WTC11 (cell line): ENCODE measurements at regions not wholly inside any gene's neighbourhood (a gene's known extent, or its start where the extent isn't known, plus 50 kb on each side); places are given as distances from the start of the nearest gene placed in this dataset.

Experiments
- ATAC-seq: fragments of 200-7000 bp; cut with Tn5 transposase; 2 replicates; pipeline ENCODE4 v1.10.0; 2021; ENCODE audit warnings: mild to moderate bottlenecking, moderate library complexity
- CTCF ChIA-PET: fragments of 300-600 bp; sonication (Branson Sonifier 250); formaldehyde crosslinking; loops from one replicate; lab custom pipeline; 2021; ENCODE audit warnings: antibody characterized with exemption; lab: Charles Lee
- POLR2A ChIA-PET: fragments of 350-600 bp; sonication (Branson Sonifier 250); formaldehyde crosslinking; loops from one replicate; lab custom pipeline; 2021; ENCODE audit warnings: antibody characterized with exemption; lab: Charles Lee
- DNase-seq: peaks from one replicate; pipeline ENCODE4 v3.0.0; 2021; ENCODE audit warnings: low spot score
- H3K27ac Mint-ChIP-seq: 2 replicates; pipeline ENCODE4 v1.8.0; 2021; ENCODE audit warnings: mixed read lengths
- H3K27me3 Mint-ChIP-seq: 2 replicates; pipeline ENCODE4 v1.8.0; 2021; ENCODE audit warnings: low read depth, mild to moderate bottlenecking, moderate library complexity, mixed read lengths
- H3K36me3 Mint-ChIP-seq: 2 replicates; pipeline ENCODE4 v1.8.0; 2021; ENCODE audit warnings: mixed read lengths
- H3K4me1 Mint-ChIP-seq: 2 replicates; pipeline ENCODE4 v1.8.0; 2022; ENCODE audit warnings: mixed read lengths
- H3K4me3 Mint-ChIP-seq: 2 replicates; pipeline ENCODE4 v1.8.0; 2021; ENCODE audit warnings: mild to moderate bottlenecking, moderate library complexity, mixed read lengths
- H3K9me3 Mint-ChIP-seq: 2 replicates; pipeline ENCODE4 v1.8.0; 2021; ENCODE audit warnings: mixed read lengths
- CREB1 ChIP-seq: sonication (generic); formaldehyde crosslinking; IDR thresholded peaks from 2 replicates; pipeline ENCODE4 v1.8.0; 2023; ENCODE audit warnings: mild to moderate bottlenecking, missing genetic modification reagents
- ELF4 ChIP-seq: sonication (generic); formaldehyde crosslinking; IDR thresholded peaks from 2 replicates; pipeline ENCODE4 v1.8.1; 2022; ENCODE audit warnings: low read depth, mild to moderate bottlenecking, moderate library complexity, missing genetic modification reagents
- ETV6 ChIP-seq: sonication (generic); formaldehyde crosslinking; IDR thresholded peaks from 2 replicates; pipeline ENCODE4 v1.8.1; 2022; ENCODE audit warnings: mild to moderate bottlenecking, missing genetic modification reagents
- FOXK1 ChIP-seq: sonication (generic); formaldehyde crosslinking; IDR thresholded peaks from 2 replicates; pipeline ENCODE4 v1.8.0; 2022; ENCODE audit warnings: mild to moderate bottlenecking, moderate library complexity, missing genetic modification reagents
- FOXP1 ChIP-seq: sonication (generic); formaldehyde crosslinking; IDR thresholded peaks from 2 replicates; pipeline ENCODE4 v1.8.0; 2022; ENCODE audit warnings: missing genetic modification reagents, mild to moderate bottlenecking, moderate library complexity, borderline replicate concordance
- NFATC4 ChIP-seq: fragments of 250-450 bp; sonication (Bioruptor Pico); IDR thresholded peaks from 2 replicates; pipeline ENCODE4 v1.9.0; 2021; ENCODE audit warnings: mild to moderate bottlenecking
- SMAD4 ChIP-seq: sonication (generic); formaldehyde crosslinking; IDR thresholded peaks from 2 replicates; pipeline ENCODE4 v1.8.0; 2022; ENCODE audit warnings: mild to moderate bottlenecking, missing genetic modification reagents
- TEAD4 ChIP-seq: sonication (generic); formaldehyde crosslinking; IDR thresholded peaks from 2 replicates; pipeline ENCODE4 v1.8.0; 2022; ENCODE audit warnings: mild to moderate bottlenecking, missing genetic modification reagents
- ZNF121 ChIP-seq: sonication (generic); formaldehyde crosslinking; IDR thresholded peaks from 2 replicates; pipeline ENCODE4 v1.8.0; 2023; ENCODE audit warnings: missing genetic modification reagents
- ZNF219 ChIP-seq: sonication (generic); formaldehyde crosslinking; IDR thresholded peaks from 2 replicates; pipeline ENCODE4 v1.8.0; 2023; ENCODE audit warnings: missing genetic modification reagents, mild to moderate bottlenecking, borderline replicate concordance
- ZNF423 ChIP-seq: fragments of 250-450 bp; sonication (Bioruptor Pico); IDR thresholded peaks from 2 replicates; pipeline ENCODE4 v2.1.2; 2022; ENCODE audit warnings: mild to moderate bottlenecking, moderate library complexity
- ZNF671 ChIP-seq: fragments of 250-450 bp; sonication (Bioruptor Pico); IDR thresholded peaks from 2 replicates; pipeline ENCODE4 v1.8.0; 2021; ENCODE audit warnings: mild to moderate bottlenecking
- TF ChIP-seq, protein P1 (sequence below): sonication (generic); formaldehyde crosslinking; IDR thresholded peaks from 2 replicates; pipeline ENCODE4 v1.8.1; 2022; ENCODE audit warnings: low read depth, missing genetic modification reagents, borderline replicate concordance
- TF ChIP-seq, protein P2 (sequence below): sonication (generic); formaldehyde crosslinking; IDR thresholded peaks from 2 replicates; pipeline ENCODE4 v1.8.1; 2022; ENCODE audit warnings: mild to moderate bottlenecking, missing genetic modification reagents, moderate library complexity, borderline replicate concordance
- TF ChIP-seq, protein P3 (sequence below): sonication (generic); formaldehyde crosslinking; IDR thresholded peaks from 2 replicates; pipeline ENCODE4 v1.8.1; 2023; ENCODE audit warnings: mild to moderate bottlenecking, moderate library complexity, missing genetic modification reagents
- TF ChIP-seq, protein P4 (sequence below): sonication (generic); formaldehyde crosslinking; IDR thresholded peaks from 2 replicates; pipeline ENCODE4 v1.8.1; 2022; ENCODE audit warnings: low read depth, mild to moderate bottlenecking, moderate library complexity, missing genetic modification reagents, borderline replicate concordance
- TF ChIP-seq, protein P5 (sequence below): sonication (generic); formaldehyde crosslinking; IDR thresholded peaks from 2 replicates; pipeline ENCODE4 v1.8.1; 2023; ENCODE audit warnings: mild to moderate bottlenecking, missing genetic modification reagents, moderate library complexity
- TF ChIP-seq, protein P6 (sequence below): fragments of 250-450 bp; sonication (Bioruptor Pico); IDR thresholded peaks from 2 replicates; pipeline ENCODE4 v2.1.2; 2022; ENCODE audit warnings: mild to moderate bottlenecking, moderate library complexity

DNA sequence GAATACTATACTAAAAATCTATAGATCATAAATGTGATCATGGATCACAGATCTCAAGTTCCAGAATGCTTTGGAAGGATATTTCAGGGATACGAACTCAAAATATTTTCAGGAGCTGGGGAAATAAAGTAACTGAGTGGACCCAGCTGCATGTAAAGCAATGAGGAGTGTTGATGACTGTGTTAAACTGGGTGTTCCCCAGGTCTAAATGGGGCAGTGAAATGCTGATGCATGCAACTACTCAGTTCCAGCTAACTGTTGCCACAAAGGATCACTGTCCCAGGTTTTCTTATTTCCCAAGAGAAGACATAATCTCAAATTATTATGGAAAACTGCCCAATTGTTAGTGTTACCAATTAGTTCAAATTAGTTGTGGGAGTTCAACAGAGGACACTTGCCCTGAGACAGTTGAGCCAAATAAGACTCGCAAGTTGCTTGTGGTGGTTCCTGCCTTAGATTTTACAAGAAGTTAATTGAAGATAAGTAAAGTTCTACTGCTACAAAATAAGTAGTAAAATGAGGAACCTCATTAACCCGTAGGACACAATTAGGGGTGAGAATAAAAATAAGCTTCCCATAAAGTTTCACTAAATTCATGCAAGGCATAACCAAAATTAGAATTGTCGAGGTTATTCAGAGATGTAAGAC lies 66.3 kb upstream of the IL12A start:
- POLR2A ChIA-PET, result no interaction called here
- Mint-ChIP-seq H3K36me3 (no peaks in the 10 kb centered on the region), H3K4me3 (no peak overlapping the region), H3K27me3 (no peaks in the 10 kb centered on the region), H3K27ac (no peak overlapping the region), H3K9me3 (no peaks in the 10 kb centered on the region)
- no peak for DNase-seq
- no peak for ATAC-seq
- CTCF ChIA-PET, result no interaction called here
- TF ChIP-seq, protein P1, sequence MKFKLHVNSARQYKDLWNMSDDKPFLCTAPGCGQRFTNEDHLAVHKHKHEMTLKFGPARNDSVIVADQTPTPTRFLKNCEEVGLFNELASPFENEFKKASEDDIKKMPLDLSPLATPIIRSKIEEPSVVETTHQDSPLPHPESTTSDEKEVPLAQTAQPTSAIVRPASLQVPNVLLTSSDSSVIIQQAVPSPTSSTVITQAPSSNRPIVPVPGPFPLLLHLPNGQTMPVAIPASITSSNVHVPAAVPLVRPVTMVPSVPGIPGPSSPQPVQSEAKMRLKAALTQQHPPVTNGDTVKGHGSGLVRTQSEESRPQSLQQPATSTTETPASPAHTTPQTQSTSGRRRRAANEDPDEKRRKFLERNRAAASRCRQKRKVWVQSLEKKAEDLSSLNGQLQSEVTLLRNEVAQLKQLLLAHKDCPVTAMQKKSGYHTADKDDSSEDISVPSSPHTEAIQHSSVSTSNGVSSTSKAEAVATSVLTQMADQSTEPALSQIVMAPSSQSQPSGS, result no peak
- no peak for TF ChIP-seq FOXP1 (CRISPR knock-in tag)
- no peak for TF ChIP-seq ZNF423 (CRISPR knock-in tag)
- TF ChIP-seq, protein P2, sequence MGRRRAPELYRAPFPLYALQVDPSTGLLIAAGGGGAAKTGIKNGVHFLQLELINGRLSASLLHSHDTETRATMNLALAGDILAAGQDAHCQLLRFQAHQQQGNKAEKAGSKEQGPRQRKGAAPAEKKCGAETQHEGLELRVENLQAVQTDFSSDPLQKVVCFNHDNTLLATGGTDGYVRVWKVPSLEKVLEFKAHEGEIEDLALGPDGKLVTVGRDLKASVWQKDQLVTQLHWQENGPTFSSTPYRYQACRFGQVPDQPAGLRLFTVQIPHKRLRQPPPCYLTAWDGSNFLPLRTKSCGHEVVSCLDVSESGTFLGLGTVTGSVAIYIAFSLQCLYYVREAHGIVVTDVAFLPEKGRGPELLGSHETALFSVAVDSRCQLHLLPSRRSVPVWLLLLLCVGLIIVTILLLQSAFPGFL (CRISPR knock-in tag), result no peak
- TF ChIP-seq, protein P3, sequence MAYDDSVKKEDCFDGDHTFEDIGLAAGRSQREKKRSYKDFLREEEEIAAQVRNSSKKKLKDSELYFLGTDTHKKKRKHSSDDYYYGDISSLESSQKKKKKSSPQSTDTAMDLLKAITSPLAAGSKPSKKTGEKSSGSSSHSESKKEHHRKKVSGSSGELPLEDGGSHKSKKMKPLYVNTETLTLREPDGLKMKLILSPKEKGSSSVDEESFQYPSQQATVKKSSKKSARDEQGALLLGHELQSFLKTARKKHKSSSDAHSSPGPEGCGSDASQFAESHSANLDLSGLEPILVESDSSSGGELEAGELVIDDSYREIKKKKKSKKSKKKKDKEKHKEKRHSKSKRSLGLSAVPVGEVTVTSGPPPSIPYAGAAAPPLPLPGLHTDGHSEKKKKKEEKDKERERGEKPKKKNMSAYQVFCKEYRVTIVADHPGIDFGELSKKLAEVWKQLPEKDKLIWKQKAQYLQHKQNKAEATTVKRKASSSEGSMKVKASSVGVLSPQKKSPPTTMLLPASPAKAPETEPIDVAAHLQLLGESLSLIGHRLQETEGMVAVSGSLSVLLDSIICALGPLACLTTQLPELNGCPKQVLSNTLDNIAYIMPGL (CRISPR knock-in tag), result no peak
- TF ChIP-seq, all 79 proteins: peak for 0
- no peaks in the 10 kb centered on the region for H3K4me1 Mint-ChIP-seq

DNA sequence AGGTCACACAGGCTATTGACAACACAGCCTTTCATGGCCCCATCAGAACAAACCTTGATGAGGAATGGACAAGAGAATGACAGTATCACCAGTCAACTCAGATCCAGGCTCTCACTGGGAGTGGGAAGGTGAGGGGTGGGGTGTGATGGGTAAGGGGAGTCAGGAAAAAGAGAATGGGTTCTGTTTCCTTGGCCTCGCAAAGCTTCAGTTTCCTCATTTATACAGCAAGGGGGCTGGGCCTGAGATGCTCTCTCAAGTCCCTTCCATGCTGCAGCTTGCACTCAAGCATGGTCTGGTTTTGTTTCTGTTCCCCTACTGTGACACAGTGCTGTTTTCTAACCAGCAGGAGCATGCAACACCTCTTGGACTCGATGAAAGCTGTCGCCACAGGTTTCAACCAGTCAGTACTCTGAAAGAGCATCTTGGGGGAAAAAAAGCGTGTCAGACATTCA lies 65.7 kb upstream of the IL12A start:
- H3K9me3 Mint-ChIP-seq, result no peaks in the 10 kb centered on the region
- no peaks in the 10 kb centered on the region for H3K4me1 Mint-ChIP-seq
- H3K27me3 Mint-ChIP-seq, result no peaks in the 10 kb centered on the region
- DNase-seq, result no peak
- no peaks in the 10 kb centered on the region for H3K36me3 Mint-ChIP-seq
- no peak for ATAC-seq
- ChIA-PET CTCF (no interaction called here), POLR2A (no interaction called here)
- H3K4me3 Mint-ChIP-seq, result no peak overlapping the region
- TF ChIP-seq, protein P3 (CRISPR knock-in tag), result no peak
- no peak for TF ChIP-seq TEAD4 (CRISPR knock-in tag)
- no peak for TF ChIP-seq CREB1 (CRISPR knock-in tag)
- no peak for TF ChIP-seq ZNF121 (CRISPR knock-in tag)
- TF ChIP-seq, all 79 proteins: peak for 0
- H3K27ac Mint-ChIP-seq, result no peak overlapping the region

DNA sequence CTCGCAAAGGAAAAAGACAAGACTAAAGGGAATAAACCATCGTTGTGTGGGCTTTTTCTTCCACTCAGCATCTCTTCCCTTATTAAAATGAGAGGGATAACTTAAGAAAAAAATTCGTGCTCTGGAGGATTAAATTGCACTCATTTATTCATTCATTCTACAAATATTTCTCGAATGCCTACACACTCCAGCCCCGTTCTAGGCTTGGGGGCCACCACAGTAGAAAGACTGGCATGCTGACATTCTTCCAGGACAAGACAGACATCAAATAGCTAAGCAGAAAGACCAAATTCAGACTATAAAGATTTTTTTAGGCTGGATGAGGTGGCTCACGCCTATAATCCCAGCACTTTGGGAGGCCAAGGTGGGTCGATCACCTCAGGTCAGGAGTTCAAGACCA lies 65.3 kb upstream of the IL12A start:
- POLR2A ChIA-PET, result no interaction called here
- no peak for ATAC-seq
- Mint-ChIP-seq H3K27ac (no peak overlapping the region), H3K27me3 (no peaks in the 10 kb centered on the region), H3K9me3 (no peaks in the 10 kb centered on the region), H3K36me3 (no peaks in the 10 kb centered on the region), H3K4me1 (no peaks in the 10 kb centered on the region), H3K4me3 (no peak overlapping the region)
- CTCF ChIA-PET, result no interaction called here
- DNase-seq, result no peak
- TF ChIP-seq ELF4 (CRISPR knock-in tag) (no peak), NFATC4 (CRISPR knock-in tag) (no peak), ZNF219 (no peak), SMAD4 (no peak), ETV6 (CRISPR knock-in tag) (no peak), FOXK1 (no peak), ZNF671 (CRISPR knock-in tag) (no peak)
- TF ChIP-seq, protein P4, sequence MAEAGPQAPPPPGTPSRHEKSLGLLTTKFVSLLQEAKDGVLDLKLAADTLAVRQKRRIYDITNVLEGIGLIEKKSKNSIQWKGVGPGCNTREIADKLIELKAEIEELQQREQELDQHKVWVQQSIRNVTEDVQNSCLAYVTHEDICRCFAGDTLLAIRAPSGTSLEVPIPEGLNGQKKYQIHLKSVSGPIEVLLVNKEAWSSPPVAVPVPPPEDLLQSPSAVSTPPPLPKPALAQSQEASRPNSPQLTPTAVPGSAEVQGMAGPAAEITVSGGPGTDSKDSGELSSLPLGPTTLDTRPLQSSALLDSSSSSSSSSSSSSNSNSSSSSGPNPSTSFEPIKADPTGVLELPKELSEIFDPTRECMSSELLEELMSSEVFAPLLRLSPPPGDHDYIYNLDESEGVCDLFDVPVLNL (CRISPR knock-in tag), result no peak
- TF ChIP-seq, protein P5, sequence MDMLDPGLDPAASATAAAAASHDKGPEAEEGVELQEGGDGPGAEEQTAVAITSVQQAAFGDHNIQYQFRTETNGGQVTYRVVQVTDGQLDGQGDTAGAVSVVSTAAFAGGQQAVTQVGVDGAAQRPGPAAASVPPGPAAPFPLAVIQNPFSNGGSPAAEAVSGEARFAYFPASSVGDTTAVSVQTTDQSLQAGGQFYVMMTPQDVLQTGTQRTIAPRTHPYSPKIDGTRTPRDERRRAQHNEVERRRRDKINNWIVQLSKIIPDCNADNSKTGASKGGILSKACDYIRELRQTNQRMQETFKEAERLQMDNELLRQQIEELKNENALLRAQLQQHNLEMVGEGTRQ (CRISPR knock-in tag), result no peak
- TF ChIP-seq, protein P1, result no peak
- TF ChIP-seq, protein P6, sequence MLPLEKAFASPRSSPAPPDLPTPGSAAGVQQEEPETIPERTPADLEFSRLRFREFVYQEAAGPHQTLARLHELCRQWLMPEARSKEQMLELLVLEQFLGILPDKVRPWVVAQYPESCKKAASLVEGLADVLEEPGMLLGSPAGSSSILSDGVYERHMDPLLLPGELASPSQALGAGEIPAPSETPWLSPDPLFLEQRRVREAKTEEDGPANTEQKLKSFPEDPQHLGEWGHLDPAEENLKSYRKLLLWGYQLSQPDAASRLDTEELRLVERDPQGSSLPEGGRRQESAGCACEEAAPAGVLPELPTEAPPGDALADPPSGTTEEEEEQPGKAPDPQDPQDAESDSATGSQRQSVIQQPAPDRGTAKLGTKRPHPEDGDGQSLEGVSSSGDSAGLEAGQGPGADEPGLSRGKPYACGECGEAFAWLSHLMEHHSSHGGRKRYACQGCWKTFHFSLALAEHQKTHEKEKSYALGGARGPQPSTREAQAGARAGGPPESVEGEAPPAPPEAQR, result no peak
